ENCODE measurements at regions not wholly inside any gene's neighbourhood (a gene's known extent, or its start where the extent isn't known, plus 50 kb on each side); places are given as distances from the start of the nearest gene placed in this dataset.

DNA sequence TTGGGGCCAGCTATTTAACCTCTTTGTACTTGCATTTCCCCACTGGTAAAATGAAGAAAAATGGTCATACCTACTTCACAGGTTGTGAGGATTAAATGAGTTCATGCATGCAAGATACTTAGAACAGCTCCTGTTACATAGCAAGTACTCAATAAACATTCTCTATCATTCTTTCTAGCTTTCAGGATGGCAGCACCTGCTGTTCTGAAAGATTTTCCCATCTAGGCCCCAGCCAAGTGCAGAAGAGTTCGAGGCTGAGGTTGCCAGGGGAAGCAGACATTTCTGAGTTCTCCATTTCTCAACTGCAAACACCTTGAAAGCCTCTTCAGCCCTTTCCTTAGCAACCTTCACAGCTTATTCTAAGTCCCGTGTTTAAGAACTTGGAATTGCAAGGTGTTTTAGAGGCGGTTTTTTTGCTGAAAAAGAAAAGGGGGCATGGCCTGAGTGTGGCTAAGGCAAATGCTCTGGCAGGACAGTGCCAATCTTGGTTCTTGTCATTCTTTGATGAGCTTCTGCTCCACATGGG lies 73.0 kb upstream of the PRMT8 start:
- TF ChIP-seq CTCF (IDR thresholded peaks at IDR 0.05): no peak
- TF ChIP-seq POLR2A (IDR thresholded peaks at IDR 0.05): no peak

Measured in esophagus squamous epithelium (tissue), 4 donors.